GM19372 (cell line): ENCODE measurements at regions not wholly inside any gene's neighbourhood (a gene's known extent, or its start where the extent isn't known, plus 50 kb on each side); places are given as distances from the start of the nearest gene placed in this dataset.

ENCODE experiments used
- ATAC-seq: cut with Tn5 transposase; IDR thresholded peaks from one replicate; pipeline ENCODE4 v1.9.1; 2021; ENCODE audit warnings: mild to moderate bottlenecking, low read depth, moderate library complexity; ENCODE audit not compliant: unreplicated experiment

GRCh38 chr9:93814077-93814956, 140.8 kb downstream of the BARX1 start:
- no peak for ATAC-seq

- ATAC-seq = no peak
Measured at GRCh38 chr9:93813221-93814076, 141.7 kb downstream of the BARX1 start.

- no peak for ATAC-seq
Measured at GRCh38 chr9:93812410-93812668, 142.8 kb downstream of the BARX1 start.

GRCh38 chr9:93810028-93810971, 144.9 kb downstream of the BARX1 start:
- ATAC-seq = no peak

GRCh38 chr9:93809204-93809940, 145.8 kb downstream of the BARX1 start:
- no peak for ATAC-seq

GRCh38 chr9:93808115-93809029, 146.8 kb downstream of the BARX1 start:
- no peak for ATAC-seq

- ATAC-seq = no peak
Measured at GRCh38 chr9:93807166-93808074, 147.7 kb downstream of the BARX1 start.

- no peak for ATAC-seq
Measured at GRCh38 chr9:93801581-93802284, 153.4 kb downstream of the BARX1 start.

GRCh38 chr9:93801120-93801519, 154.0 kb downstream of the BARX1 start:
- ATAC-seq = no peak

GRCh38 chr9:93792358-93792757, 162.8 kb downstream of the BARX1 start:
- ATAC-seq = no peak

GRCh38 chr9:93786204-93786603, 169.0 kb downstream of the BARX1 start:
- ATAC-seq = no peak

- no peak for ATAC-seq
Measured at GRCh38 chr9:93776873-93777272, 178.3 kb downstream of the BARX1 start.

GRCh38 chr9:93776256-93776655, 178.9 kb downstream of the BARX1 start:
- no peak for ATAC-seq

- ATAC-seq = no peak
Measured at GRCh38 chr9:93774331-93775102, 180.6 kb downstream of the BARX1 start.

- ATAC-seq = no peak
Measured at GRCh38 chr9:93771276-93771675, 183.9 kb downstream of the BARX1 start.

GRCh38 chr9:93761822-93762221, 185.4 kb downstream of the PHF2 start:
- no peak for ATAC-seq

- ATAC-seq = no peak
Measured at GRCh38 chr9:93750045-93750444, 173.7 kb downstream of the PHF2 start.
